HG02571 (cell line): ENCODE measurements at regions not wholly inside any gene's neighbourhood (a gene's known extent, or its start where the extent isn't known, plus 50 kb on each side); places are given as distances from the start of the nearest gene placed in this dataset.

Source experiments
- ATAC-seq: cut with Tn5 transposase; IDR thresholded peaks from one replicate; pipeline ENCODE4 v1.9.1; 2021; ENCODE audit warnings: mild to moderate bottlenecking, moderate library complexity; ENCODE audit not compliant: unreplicated experiment

GRCh38 chr16:27736431-27736830 lies 186.5 kb downstream of the KATNIP start:
- ATAC-seq: no peak

DNA sequence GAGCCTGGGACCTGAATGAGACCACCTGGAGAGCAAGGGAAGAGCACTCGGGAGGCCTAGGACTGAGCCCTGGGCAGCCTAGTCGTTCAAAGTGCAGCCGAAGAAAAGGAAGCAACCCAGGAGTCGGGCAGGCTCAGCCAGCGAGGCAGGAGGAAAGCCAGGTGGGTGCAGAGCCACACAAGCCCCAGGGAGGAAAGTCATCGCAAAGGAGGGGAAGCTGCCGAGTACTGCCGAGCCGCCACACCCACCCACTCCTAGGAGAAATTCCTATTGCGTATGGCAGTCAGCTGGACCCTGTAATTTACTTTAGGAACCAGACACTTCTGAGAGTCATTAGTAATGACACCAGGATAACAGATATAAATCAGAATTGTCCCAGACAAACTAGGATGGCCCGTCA lies 187.6 kb downstream of the KATNIP start:
- no peak for ATAC-seq
